ENCODE measurements at regions not wholly inside any gene's neighbourhood (a gene's known extent, or its start where the extent isn't known, plus 50 kb on each side); places are given as distances from the start of the nearest gene placed in this dataset.

GRCh38 chr4:149005191-149005590, 563.0 kb upstream of the NR3C2 start:
- no TSS peak for BruUV-seq (replicated peaks)
- in situ Hi-C loops (cut with HindIII; ENCODE audit: extremely low pct_ligation_motif_present, low pct_unique_long_range_greater_than_20kb) (no loop called here), intact Hi-C loops (cut with micrococcal nuclease; ENCODE audit: unreplicated experiment) (no loop called here)
- TF ChIP-seq FOXP4 (CRISPR knock-in tag; IDR thresholded peaks at IDR 0.05): no peak
- TF ChIP-seq ETS1 (CRISPR knock-in tag; IDR thresholded peaks at IDR 0.05): no peak
- TF ChIP-seq PLSCR1 (CRISPR knock-in tag; IDR thresholded peaks at IDR 0.05; ENCODE audit: borderline replicate concordance): no peak
- ATAC-seq (no peak), FAIRE-seq (no peak), DNase-seq (ENCODE audit: low spot score) (no peak)
- WGBS (ENCODE audit: low lambda C conversion rate): 53% methylated on average over 3 of the region's 3 CpGs
- Histone ChIP-seq H3K4me3 (replicated peaks in 1 of 3; ENCODE audit: insufficient read depth in 1 of 3, low read depth in 2 of 3, low read length in 3 of 3) (no peak overlapping the region), H3K27me3 (ENCODE audit: control insufficient read depth in 1 of 2, insufficient read depth in 2 of 2, low read length in 2 of 2) (no peaks in the 10 kb centered on the region), H3K9me3 (ENCODE audit: low read length) (no peaks in the 10 kb centered on the region), H2AFZ (ENCODE audit: low read length) (no peak overlapping the region), H3K36me3 (replicated peaks in 1 of 2; ENCODE audit: control insufficient read depth in 1 of 2, insufficient read depth in 2 of 2, low read length in 2 of 2) (no peaks in the 10 kb centered on the region), H3K4me1 (ENCODE audit: insufficient read depth, low read length) (no peaks in the 10 kb centered on the region), H3K79me2 (ENCODE audit: insufficient read depth, low read length) (no peaks in the 10 kb centered on the region), H3K9ac (ENCODE audit: insufficient read depth, low read depth, low read length) (no peak overlapping the region), H4K20me1 (ENCODE audit: insufficient read depth, low read length) (no peaks in the 10 kb centered on the region), H3K27ac (ENCODE audit: extremely low read length, insufficient read depth, low read length) (no peak overlapping the region), H3K4me2 (ENCODE audit: low read depth, low read length) (no peak overlapping the region)
- CTCF ChIA-PET (ENCODE audit: low intra/inter-chr PET ratio, low total read pairs): no interaction called here
- POLR2A ChIA-PET: no interaction called here

- H3K36me3 ChIP-seq (replicated peaks in 1 of 2; ENCODE audit: control insufficient read depth in 1 of 2, insufficient read depth in 2 of 2, low read length in 2 of 2): no peaks in the 10 kb centered on the region
- H3K4me1 ChIP-seq (ENCODE audit: insufficient read depth, low read length): no peaks in the 10 kb centered on the region
- H3K27me3 ChIP-seq (ENCODE audit: control insufficient read depth in 1 of 2, insufficient read depth in 2 of 2, low read length in 2 of 2): no peaks in the 10 kb centered on the region
- H2AFZ ChIP-seq (ENCODE audit: low read length): no peak overlapping the region
- no peak overlapping the region for H3K4me3 ChIP-seq (replicated peaks in 1 of 3; ENCODE audit: insufficient read depth in 1 of 3, low read depth in 2 of 3, low read length in 3 of 3)
- POLR2A ChIA-PET: no interaction called here
- no peaks in the 10 kb centered on the region for H4K20me1 ChIP-seq (ENCODE audit: insufficient read depth, low read length)
- no peak overlapping the region for H3K4me2 ChIP-seq (ENCODE audit: low read depth, low read length)
- no TSS peak for BruUV-seq (replicated peaks)
- CTCF ChIA-PET (ENCODE audit: low intra/inter-chr PET ratio, low total read pairs): no interaction called here
- ATAC-seq: no peak
- intact Hi-C loops (cut with micrococcal nuclease; ENCODE audit: unreplicated experiment) (no loop called here), in situ Hi-C loops (cut with HindIII; ENCODE audit: extremely low pct_ligation_motif_present, low pct_unique_long_range_greater_than_20kb) (loop anchor here (25.0 kb wide), 1 partner anchor 262 kb away; no protein-coding TSS in a partner anchor)
- no peak for FAIRE-seq
- no peak for DNase-seq (ENCODE audit: low spot score)
- H3K79me2 ChIP-seq (ENCODE audit: insufficient read depth, low read length): no peaks in the 10 kb centered on the region
- H3K9ac ChIP-seq (ENCODE audit: insufficient read depth, low read depth, low read length): no peak overlapping the region
- H3K9me3 ChIP-seq (ENCODE audit: low read length): no peaks in the 10 kb centered on the region
- no peak overlapping the region for H3K27ac ChIP-seq (ENCODE audit: extremely low read length, insufficient read depth, low read length)
- TF ChIP-seq NR2F2 (IDR thresholded peaks at IDR 0.05; ENCODE audit: borderline replicate concordance, low read depth) (no peak), MAFF (IDR thresholded peaks at IDR 0.05; ENCODE audit: low read depth, low read length) (peak; percentile 66), ZNF678 (CRISPR knock-in tag; IDR thresholded peaks at IDR 0.05) (no peak), MAFK (conservative IDR thresholded peaks at IDR 0.05 in 1 of 2, IDR thresholded peaks at IDR 0.05 in 1 of 2; ENCODE audit: low read length in 2 of 2) (peak; percentile 45 to 85; a peak in 3 of 4 replicates), HDAC2 (CRISPR knock-in tag; IDR thresholded peaks at IDR 0.05) (no peak), ZSCAN12 (CRISPR knock-in tag; IDR thresholded peaks at IDR 0.05) (no peak), ZSCAN22 (CRISPR knock-in tag; IDR thresholded peaks at IDR 0.05) (no peak), MED13 (CRISPR knock-in tag; IDR thresholded peaks at IDR 0.05) (no peak), ARID5B (CRISPR knock-in tag; IDR thresholded peaks at IDR 0.05) (no peak)
These were observed 557.7 kb upstream of the NR3C2 start for GRCh38 chr4:148999924-149000323.

All from HepG2 (cell line).